GM21529 (cell line): ENCODE measurements at regions not wholly inside any gene's neighbourhood (a gene's known extent, or its start where the extent isn't known, plus 50 kb on each side); places are given as distances from the start of the nearest gene placed in this dataset.
"Not testable (repeated sequence)": the region's sequence is repeated elsewhere in the genome, so short reads cannot be mapped to it uniquely, and the experiment has no call there.

ENCODE experiments used
- ATAC-seq: cut with Tn5 transposase; IDR thresholded peaks from one replicate; pipeline ENCODE4 v1.9.1; 2021; ENCODE audit not compliant: unreplicated experiment

GRCh38 chr7:39824456-39825200 is 125.4 kb upstream of the CDK13 start:
- no peak for ATAC-seq

- no peak for ATAC-seq
These were observed 124.6 kb upstream of the CDK13 start for GRCh38 chr7:39825401-39825980.

GRCh38 chr7:39826166-39826565 is 123.9 kb upstream of the CDK13 start:
- no peak for ATAC-seq

GRCh38 chr7:39827571-39827970 is 122.5 kb upstream of the CDK13 start:
- no peak for ATAC-seq

- no peak for ATAC-seq
These were observed 121.0 kb upstream of the CDK13 start for GRCh38 chr7:39829028-39829427.

GRCh38 chr7:39832519-39833085 is 117.5 kb upstream of the CDK13 start:
- ATAC-seq = no peak

- not testable (repeated sequence) for ATAC-seq
These were observed 116.8 kb upstream of the CDK13 start for GRCh38 chr7:39833180-39833799.

- not testable (repeated sequence) for ATAC-seq
These were observed 116.0 kb upstream of the CDK13 start for GRCh38 chr7:39833865-39834634.

GRCh38 chr7:39838326-39838725 is 111.7 kb upstream of the CDK13 start:
- ATAC-seq = no peak

GRCh38 chr7:39845006-39845405 is 105.0 kb upstream of the CDK13 start:
- ATAC-seq = no peak

- no peak for ATAC-seq
These were observed 102.8 kb upstream of the CDK13 start for GRCh38 chr7:39847227-39847626.

GRCh38 chr7:39851466-39852045 is 98.5 kb upstream of the CDK13 start:
- no peak for ATAC-seq

GRCh38 chr7:39854616-39855324 is 95.3 kb upstream of the CDK13 start:
- peak; percentile 69 for ATAC-seq

- no peak for ATAC-seq
These were observed 94.8 kb upstream of the CDK13 start for GRCh38 chr7:39855325-39855674.

GRCh38 chr7:39863675-39864322 is 86.3 kb upstream of the CDK13 start:
- not testable (repeated sequence) for ATAC-seq

- ATAC-seq = not testable (repeated sequence)
These were observed 80.1 kb upstream of the CDK13 start for GRCh38 chr7:39869888-39870522.

GRCh38 chr7:39871610-39872009 is 78.4 kb upstream of the CDK13 start:
- ATAC-seq = not testable (repeated sequence)

- no peak for ATAC-seq
These were observed 69.5 kb upstream of the CDK13 start for GRCh38 chr7:39880556-39880955.

GRCh38 chr7:39882148-39882784 is 67.8 kb upstream of the CDK13 start:
- ATAC-seq = no peak
